CMK (cell line): ENCODE measurements at regions not wholly inside any gene's neighbourhood (a gene's known extent, or its start where the extent isn't known, plus 50 kb on each side); places are given as distances from the start of the nearest gene placed in this dataset.

ENCODE experiments used
- DNase-seq: peaks from one replicate; pipeline ENCODE4 v3.0.0-alpha.2; 2010; ENCODE audit warnings: low read depth

DNA sequence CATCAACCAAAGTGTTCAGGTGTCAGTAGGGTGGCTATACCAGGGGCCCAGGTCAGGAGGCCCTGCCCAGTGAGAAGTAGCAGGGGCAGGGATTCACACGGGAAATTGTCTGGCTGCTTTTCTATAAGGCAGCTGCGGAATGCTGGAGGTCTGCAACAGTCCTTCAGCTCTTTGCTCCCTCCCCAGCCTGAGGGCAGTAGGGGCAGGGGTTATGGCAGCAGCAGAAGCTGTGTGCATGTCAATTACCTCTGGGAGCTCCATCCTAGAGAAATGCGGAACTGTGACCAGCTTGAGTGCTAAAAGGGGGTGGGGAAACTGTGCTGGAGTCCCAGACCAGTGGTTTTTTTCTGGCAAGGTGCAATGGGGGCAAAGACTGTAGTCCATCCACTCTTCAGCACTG, 810.4 kb downstream of the PCDH7 start:
- no peak for DNase-seq

DNA sequence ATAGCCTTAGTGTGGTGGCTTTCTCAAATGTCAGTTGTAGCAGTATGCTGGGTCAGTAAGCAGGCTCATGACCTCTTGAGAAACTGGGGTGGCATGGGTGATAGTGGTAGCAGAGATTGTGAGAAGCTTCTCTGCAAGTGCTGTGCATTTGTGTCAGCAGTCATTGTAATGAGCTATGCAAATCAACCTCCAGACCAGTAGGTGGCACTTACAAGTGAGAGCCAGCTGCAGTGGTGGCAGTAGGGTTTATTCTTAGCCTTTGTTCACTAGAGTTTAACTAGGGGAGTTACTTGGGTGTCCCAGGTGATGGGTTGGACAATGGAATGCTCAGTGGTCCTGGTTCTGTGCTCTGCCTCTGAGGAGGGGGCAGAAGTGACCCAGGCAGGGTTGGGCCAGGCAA, 818.7 kb downstream of the PCDH7 start:
- DNase-seq = no peak

DNA sequence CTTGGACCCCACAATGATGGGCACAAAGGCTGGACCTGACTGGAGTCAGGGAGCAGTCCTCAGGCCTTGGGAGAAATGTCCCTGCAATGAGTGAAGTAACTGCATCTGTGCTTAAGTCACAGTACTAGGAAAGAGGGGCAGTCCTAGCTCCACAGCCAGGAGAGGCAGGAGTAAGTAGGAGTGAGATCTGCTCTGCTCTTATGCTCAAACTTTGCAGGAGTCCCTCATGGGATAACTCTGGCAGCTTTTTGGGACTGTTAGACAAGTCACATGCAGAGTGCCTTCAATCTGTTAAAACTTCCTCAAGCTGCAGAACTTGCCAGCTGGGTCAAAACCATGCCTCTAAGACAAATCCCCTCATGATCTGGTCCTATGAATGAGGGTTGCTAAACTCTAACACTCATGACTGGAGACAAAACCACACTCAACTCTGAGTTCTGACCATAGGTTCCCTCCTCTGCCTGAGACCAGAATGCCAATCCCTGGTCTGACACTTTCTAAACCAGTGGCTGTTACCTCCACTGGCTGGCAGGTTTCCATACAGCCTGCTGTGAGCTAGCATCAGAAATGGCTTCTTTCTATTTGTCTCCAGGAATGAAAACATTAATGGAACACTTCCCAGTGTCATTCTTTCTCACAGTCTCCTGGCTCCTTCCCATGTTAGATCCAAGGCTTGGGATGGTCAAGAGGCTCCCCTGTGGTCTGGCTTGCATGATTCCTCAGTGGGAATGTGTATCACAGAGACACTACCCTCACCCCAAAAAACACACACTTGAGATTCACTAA, 819.3 kb downstream of the PCDH7 start:
- DNase-seq = no peak

DNA sequence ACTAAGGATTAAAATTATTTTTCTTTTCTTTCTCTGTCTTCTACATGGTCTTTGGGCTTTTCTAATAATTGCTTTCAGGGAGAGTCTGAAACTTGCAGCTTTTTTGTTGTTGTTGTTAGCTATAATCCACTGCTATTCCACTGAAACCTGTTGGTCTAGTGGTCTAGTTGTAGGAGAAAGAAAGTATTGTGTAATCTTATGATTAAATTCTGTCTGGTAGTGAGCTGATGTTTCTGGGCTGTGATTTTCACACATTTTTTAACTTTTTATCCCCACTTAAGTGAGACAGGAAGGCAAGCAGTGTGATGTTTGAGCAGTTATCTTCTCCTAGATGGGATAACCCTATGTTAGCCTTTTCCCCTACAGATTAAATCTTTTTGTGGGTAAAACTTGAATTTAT, 825.2 kb downstream of the PCDH7 start:
- no peak for DNase-seq

DNA sequence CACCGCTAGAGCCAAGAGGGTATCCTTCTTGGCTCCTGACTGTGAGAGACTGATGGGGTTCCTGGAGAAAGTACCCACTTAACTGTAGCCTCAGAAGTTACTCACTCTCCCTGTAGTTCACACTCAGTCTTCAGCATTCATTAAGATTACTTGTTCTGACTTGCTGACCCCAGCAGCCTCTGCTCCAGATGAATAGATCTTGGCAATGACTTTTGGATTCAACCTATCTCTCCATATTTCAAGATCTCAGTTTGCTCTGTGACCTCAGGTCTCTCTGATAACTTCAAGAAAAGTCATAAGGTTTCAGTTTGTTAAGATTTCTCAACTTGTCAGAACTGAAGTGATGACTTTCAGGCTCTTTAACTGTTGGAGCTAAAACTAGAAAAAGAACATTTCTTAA, 825.6 kb downstream of the PCDH7 start:
- DNase-seq = no peak

DNA sequence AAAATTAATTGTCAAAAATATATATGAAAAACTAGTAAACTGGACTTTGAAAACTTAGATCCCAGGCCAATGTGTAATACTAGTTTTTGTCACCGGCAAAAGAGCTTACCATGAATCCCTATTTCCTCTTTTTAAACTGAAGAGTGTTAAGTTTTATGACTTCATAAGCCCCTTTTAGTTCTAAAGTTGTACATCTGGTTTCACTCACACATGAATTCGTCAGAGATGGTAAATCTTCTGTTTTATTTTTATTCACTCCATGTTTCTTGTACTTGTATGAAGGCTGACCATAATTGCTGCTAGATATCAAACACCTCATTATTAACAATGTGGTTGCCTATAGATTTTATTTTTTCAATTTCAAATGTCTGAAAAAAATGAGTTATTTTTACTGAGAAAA, 827.9 kb downstream of the PCDH7 start:
- no peak for DNase-seq

DNA sequence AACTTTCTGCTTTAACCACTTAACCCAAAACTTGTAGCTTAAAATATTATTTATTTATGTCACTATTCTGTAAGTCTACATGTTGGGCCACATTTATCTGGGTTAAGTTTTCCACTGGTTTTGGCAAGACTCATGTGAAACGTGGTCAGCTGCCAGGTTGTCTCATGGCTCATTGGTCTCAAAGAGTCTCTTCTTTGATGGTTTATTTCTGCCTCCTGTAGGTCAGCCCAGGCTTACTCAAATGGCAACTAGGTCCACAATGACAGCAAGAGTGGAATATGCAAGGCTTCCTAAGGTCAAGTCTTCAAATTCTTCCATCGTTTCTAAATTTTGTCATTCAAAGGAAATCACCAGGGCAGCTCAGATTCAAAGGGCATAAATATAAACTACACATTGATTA, 828.7 kb downstream of the PCDH7 start:
- no peak for DNase-seq

DNA sequence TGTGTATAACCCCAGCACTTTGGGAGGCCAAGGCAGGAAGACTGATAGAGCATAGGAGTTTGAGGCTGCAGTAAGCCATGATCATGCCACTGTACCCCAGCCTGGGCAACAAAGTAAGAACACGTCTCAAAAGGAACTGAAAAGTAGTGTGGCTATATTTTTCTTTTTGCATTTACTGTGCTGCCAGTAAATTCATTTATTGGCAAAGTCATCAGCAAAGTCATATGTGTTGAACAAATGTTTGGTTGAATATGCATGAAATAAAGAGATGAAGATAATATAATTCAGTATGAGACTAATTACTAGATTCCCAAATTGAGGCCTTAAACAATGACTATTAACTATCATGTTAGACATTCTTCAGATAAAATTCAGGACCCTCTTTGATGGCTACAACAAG, 829.1 kb downstream of the PCDH7 start:
- no peak for DNase-seq

DNA sequence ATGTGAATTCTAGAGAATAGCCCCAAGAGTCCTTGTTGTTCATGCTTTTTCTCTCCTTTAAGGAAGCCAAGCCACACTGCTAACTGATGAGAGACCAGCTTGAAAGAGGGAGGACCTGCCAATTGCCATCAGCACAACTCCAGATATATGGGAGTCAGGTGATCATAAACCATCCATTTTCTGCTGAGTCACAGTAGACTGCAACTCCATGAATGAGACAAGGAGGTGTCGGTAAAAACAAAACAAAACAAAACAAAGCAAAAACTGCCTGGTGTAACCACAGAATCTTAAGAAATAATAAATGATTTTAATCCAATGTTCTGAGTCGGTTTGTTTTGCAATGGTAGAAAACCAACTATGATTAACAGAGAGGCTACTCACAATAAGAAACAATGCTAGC, 837.3 kb downstream of the PCDH7 start:
- no peak for DNase-seq

DNA sequence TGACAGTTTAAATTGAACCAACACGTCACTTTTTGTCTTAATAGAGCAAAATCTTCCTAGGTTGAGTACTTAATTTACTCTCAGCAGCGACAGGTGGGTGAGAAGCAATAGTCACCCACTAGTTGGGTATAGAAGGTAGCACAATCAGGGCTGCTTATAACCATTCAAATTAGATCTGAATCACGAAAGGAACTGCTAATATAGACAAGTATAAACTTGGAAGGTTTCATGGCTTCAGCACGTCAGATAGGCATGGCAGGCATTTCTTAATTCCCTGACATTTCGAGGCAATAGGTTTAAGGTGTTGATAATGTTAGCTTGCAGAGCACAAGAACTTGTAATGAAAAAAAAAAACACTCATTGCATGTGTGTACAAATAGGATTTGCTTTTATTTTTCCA, 853.4 kb downstream of the PCDH7 start:
- no peak for DNase-seq

DNA sequence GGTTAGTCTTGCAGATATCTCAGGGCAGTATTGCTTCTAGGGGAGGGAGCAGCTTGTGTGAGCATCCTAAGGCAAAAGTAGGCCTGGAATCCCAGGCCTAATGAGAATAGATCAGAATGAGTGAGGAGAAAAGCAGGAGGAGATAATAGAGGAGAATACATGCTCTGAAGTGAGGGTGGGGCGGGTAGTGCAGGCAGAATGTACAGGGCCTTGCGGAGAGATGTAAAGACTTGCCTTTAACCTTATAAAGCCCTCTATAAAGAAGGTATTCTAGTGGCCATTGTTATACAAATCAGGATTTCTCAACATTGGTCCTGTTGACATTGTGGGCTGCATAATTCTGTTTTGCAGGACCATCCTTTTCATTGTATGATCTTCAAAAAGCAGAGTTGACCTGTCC, 855.3 kb downstream of the PCDH7 start:
- DNase-seq = no peak

DNA sequence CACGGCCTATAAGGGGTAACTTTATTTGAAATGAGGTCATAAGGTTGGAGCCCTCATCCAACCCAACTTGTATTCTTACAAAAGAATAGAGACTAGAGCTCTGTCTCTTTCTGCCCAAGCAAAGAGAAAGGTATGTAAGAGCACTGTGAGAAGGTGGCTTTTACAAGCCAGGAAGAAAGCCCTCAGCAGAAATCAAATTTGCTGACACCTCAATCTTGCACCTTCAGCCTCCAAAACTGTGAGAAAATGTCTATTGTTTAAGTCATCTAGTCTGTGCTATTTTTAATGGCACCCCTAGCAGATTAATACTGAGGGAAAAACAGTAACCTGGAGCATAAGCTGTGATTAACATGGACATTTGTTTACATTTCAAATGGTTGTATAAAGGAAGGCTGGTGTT, 860.7 kb downstream of the PCDH7 start:
- DNase-seq = no peak

DNA sequence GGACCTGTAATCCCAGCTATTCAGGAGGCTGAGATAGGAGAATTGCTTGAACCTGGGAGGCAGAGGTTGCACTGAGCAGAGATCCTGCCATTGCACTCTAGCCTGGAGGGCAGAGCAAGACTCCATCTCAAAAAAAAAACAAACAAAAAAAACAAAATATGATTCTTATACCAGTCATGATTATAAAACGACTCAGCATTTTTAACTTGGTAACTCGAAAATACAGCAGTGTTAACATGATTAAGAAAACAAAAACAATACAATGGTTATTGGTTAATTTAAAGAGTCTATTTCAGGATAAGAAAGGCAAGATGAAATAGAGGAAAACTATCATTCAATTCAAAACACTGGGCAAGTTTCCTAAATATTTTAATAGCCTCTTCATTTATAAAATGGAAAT, 865.3 kb downstream of the PCDH7 start:
- DNase-seq = no peak

DNA sequence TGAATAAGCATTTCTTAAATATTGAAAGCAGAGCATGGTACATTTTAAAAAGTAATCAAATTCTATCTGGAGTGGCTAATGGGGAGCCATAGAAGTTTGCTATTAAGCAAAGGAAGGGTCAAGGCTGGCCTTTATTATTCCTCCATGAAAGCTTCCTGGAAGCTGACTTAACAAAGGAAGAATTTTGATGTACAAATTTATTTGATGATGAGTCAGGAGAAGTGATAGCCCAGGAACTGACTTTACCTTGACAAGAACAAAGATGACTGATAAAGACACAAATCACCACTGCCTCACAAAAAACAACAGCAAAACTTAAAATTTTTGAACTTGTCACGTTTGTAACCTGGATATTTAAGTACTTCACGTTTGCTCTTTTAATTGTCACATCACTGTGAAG, 872.1 kb downstream of the PCDH7 start:
- no peak for DNase-seq

DNA sequence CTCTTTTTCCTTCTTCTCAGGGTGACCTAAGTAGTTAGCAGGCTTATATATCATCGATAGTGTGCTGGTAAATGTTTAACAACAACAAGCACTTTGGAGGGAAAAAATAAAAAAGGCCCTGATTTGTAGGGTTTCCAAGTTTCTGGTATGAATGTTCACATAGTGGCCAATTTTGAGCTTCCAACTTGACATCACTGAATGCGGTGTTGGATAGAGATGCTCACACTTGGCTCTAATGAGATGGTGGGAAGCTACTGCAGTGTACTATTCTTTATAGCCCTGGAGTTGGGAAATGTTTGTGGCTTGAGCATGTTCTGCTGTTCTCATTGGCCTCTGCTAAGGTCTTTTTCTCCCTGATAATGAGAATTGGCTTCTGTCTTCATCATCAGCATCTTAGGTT, 875.3 kb downstream of the PCDH7 start:
- no peak for DNase-seq

DNA sequence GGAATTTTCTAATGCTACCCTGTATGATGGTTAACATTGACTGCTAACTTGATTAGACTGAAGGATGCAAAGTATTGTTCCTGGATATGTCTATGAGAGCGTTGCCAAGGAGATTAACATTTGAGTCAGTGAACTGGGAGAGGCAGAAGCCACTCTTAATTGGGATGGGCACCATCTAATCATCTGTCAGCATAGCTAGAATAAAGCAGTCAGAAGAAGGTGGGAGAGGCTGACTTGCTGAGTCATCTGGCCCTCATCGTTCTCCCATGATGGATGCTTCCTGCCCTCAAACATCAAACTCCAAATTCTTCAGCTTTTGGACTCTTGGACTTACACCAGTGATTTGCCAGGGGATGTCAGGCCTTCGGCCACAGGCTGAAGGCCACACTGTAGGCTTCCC, 878.5 kb downstream of the PCDH7 start:
- no peak for DNase-seq

DNA sequence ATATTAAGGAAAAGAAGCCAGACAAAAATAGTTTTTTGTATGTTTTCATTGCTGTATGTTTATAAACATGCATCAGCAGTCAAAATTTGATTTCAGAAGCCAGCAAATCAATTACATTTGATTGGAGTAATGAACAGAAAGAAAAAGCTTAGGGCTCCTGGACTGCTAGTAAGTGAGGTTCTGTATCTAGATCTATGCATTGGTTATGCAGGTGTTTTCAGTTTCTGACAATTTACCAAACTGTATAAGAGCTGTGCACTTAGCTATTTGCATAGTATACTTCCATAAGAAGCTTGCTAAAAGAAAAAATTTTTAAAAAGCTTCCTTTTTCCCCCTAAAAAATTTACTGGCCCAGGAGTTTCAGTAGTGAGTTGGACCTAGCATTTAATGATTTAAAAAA, 881.6 kb downstream of the PCDH7 start:
- no peak for DNase-seq

DNA sequence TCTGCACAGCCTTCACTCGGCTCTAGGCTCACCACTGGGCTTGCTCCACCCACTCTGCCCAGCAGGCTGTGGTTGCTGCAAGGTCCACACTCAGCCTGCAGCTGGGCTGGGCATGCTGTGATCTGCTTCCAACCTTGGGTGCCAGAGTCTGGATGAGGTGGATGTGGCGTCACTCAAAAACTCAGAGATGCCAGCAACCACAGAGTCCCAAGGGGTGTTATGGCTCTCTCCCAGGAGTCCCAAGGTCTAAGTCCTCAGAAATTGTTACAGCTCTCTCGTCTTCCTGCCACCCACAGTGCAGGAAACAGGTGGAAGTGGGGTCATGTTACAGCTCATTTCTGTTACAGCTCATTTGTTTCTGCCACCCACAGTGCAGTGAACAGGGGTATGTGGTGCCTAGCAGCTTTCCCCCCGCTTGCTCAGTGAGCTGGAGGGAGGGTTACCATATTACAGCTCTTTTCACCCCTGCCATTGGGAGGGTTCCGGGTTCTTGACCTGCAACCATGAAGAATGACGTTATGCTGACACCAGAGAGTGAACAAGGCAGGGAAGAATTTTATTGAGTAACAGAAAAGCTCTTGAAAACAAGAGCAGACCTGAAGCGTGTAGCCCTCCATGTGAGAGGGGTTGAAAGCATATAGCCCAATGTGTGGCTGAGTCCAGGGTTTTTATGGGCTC, 893.9 kb downstream of the PCDH7 start:
- no peak for DNase-seq

DNA sequence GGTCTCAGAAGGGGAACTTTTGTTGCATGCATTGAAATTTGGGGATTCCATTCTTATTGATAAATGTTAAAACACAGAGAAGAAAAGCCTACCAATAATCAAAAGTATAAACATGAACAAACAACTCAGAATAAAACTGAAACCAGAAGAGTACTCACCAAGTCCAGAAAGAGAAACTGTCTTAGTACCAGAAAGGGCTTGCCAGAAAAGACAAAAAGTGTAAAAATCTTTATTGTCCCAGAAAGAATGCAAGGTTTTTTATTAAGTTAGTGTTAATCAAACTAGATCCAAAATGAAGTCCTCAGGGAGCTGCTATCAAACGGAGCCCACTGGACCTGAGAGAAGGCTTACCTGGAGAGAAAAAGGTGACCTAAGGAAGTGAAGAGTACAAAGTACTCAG, 897.5 kb downstream of the PCDH7 start:
- no peak for DNase-seq

DNA sequence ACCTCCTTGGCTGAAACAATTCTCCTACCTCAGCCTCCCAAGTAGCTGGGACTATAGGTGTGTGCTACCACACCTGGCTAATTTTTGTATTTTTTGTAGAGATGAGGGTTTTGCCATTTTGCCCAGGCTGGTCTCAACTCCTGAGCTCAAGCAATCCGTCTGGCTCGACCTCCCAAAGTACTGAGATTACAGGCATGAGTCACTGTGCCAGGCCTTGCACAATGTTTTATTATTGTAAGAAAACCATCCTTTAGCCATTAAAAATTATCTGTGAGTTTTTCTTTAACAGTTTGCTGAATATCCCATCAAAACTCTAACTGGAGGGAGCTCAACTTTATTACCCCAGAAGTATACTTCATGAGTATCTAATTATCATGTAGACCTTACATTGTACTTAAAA, 900.3 kb downstream of the PCDH7 start:
- no peak for DNase-seq

DNA sequence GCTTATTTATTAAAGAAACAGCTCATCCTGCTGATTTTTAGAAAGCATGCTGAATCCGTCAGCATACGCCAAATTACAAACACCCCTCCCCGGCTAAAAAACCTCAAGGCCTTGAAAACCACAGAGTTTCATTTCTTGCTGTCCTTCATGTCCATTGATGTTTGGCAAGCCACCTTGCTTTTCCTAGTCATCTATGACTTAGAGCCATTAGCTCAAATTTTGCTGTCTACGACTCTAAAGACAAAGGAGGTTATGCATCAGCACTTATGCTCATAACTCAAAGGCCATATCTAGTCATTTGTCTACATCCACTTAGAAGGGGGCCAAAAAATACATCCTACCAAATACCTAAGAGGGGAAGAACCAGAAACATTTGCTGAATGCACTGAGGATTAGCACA, 925.1 kb downstream of the PCDH7 start:
- no peak for DNase-seq

DNA sequence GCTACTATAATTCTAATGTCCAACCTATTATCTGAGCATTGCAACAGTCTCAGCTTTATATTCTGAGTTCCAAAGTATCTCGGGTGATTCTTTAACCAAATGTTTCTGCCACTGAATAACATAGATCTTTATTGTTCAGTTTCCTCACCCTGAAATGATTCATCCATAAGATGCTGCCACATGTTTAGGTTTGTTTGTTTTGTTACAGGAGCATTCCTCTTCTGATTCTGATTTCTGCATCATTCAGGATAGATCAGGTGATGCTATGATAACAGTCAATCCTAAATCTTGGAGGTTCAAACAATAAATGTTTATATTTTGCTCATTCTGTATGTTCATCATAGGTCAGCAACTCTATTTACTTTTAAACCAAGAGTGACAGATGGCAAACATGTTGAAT, 927.6 kb downstream of the PCDH7 start:
- no peak for DNase-seq

DNA sequence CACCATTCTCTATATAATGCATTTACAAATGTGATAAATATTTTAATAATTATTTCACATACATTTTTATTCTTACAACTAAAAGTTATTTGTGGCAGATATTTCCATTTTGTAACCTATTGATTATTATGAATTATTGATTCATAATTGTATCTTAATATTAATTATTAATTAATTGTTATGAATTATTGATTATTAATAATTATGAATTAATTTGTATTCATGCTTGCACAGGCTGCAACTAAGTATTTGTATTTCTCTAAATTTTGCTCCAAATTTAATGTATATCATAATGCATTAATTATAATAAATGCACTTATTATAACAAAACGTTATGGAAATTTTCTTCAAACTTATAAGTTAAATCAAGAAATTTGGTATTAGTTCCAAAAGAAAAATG, 929.7 kb downstream of the PCDH7 start:
- no peak for DNase-seq

DNA sequence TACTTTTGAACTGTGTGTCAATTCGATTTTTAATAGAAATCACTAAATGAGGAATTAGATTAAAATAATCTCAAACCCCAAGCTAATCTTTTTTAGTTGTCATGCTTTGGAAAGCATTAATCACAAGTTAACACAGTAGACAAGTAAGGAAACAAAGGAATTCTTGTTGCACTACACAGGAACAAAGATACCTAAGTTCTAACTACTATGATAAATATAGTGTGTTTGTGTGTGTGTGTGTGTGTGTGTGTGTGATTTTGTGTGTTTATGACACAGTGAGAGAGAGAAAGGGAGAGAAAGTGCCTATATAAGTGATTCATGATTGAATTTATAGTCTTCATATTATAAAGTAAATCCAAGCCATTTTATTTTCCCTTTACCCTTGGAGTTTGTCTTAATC, 931.4 kb downstream of the PCDH7 start:
- DNase-seq = no peak
